Naive thymus-derived CD4-positive, alpha-beta T cell (primary cell): ENCODE measurements at regions not wholly inside any gene's neighbourhood (a gene's known extent, or its start where the extent isn't known, plus 50 kb on each side); places are given as distances from the start of the nearest gene placed in this dataset.

Source experiments
- ATAC-seq: fragments of 150-1000 bp; cut with Tn5 transposase; 2 replicates; pipeline ENCODE4 v1.10.0; 2021; ENCODE audit warnings: mild to moderate bottlenecking, moderate library complexity
- CTCF ChIA-PET: fragments of 350-600 bp; sonication (Branson Sonifier 250); formaldehyde crosslinking; loops from one replicate; lab custom pipeline; 2021; ENCODE audit warnings: antibody characterized with exemption; lab: Charles Lee
- POLR2A ChIA-PET: fragments of 350-600 bp; sonication (Branson Sonifier 250); formaldehyde crosslinking; loops from one replicate; lab custom pipeline; 2021; ENCODE audit warnings: antibody characterized with exemption, inconsistent platforms; lab: Charles Lee
- DNase-seq, 9 donors: peaks; one replicate each; pipeline versions ENCODE4 v3.0.0 to v3.0.0-alpha.2; 2020 to 2022; ENCODE audit warnings: mixed read lengths in 1 of 9
- H3K27ac ChIP-seq: one replicate; pipeline ENCODE4 v1.7.0; 2013; ENCODE audit warnings: mild to moderate bottlenecking, low read depth, low read length, moderate library complexity
- H3K27me3 ChIP-seq, 2 donors: one replicate each; pipeline ENCODE4 v1.7.0; 2013; ENCODE audit warnings: low read length in 2 of 2, mild to moderate bottlenecking in 2 of 2, moderate library complexity in 2 of 2; ENCODE audit not compliant: control insufficient read depth in 2 of 2, insufficient read depth in 2 of 2
- H3K36me3 ChIP-seq, 3 experiments: 1 replicate in 2 of 3; 2 replicates in 1 of 3; pipeline ENCODE4 v1.7.0; 2013; ENCODE audit warnings: low read length in 3 of 3, mild to moderate bottlenecking in 3 of 3, moderate library complexity in 1 of 3; ENCODE audit not compliant: insufficient read depth in 3 of 3, control insufficient read depth in 2 of 3
- H3K4me1 ChIP-seq, 2 donors: one replicate each; pipeline ENCODE4 v1.7.0; 2013; ENCODE audit warnings: low read length in 2 of 2, mild to moderate bottlenecking in 2 of 2, moderate library complexity in 1 of 2; ENCODE audit not compliant: control insufficient read depth in 2 of 2, insufficient read depth in 2 of 2
- H3K4me3 ChIP-seq: 2 replicates; pipeline ENCODE4 v1.7.0; 2013; ENCODE audit warnings: mild to moderate bottlenecking, low read length
- H3K9me3 ChIP-seq, 3 experiments: 1 replicate in 2 of 3; 2 replicates in 1 of 3; pipeline ENCODE4 v1.7.0; 2013; ENCODE audit warnings: low read length in 3 of 3; ENCODE audit not compliant: control insufficient read depth in 2 of 3
- H3K27ac Mint-ChIP-seq, 9 donors: one replicate each; pipeline ENCODE4 v1.8.0; 2020 to 2022; ENCODE audit warnings: mixed read lengths in 9 of 9, mild to moderate bottlenecking in 8 of 9, moderate library complexity in 5 of 9, inconsistent platforms in 2 of 9
- H3K27me3 Mint-ChIP-seq, 5 donors: one replicate each; pipeline ENCODE4 v1.8.0; 2021 to 2022; ENCODE audit warnings: mixed read lengths in 5 of 5, mild to moderate bottlenecking in 1 of 5
- H3K36me3 Mint-ChIP-seq, 5 donors: one replicate each; pipeline ENCODE4 v1.8.0; 2020 to 2022; ENCODE audit warnings: mixed read lengths in 5 of 5, mild to moderate bottlenecking in 3 of 5, inconsistent platforms in 1 of 5
- H3K4me1 Mint-ChIP-seq, 7 donors: one replicate each; pipeline ENCODE4 v1.8.0; 2020 to 2022; ENCODE audit warnings: mixed read lengths in 7 of 7, mild to moderate bottlenecking in 3 of 7, inconsistent platforms in 1 of 7
- H3K4me3 Mint-ChIP-seq, 10 donors: one replicate each; pipeline ENCODE4 v1.8.0; 2020 to 2022; ENCODE audit warnings: mild to moderate bottlenecking in 10 of 10, mixed read lengths in 10 of 10, moderate library complexity in 6 of 10, inconsistent platforms in 2 of 10
- H3K9me3 Mint-ChIP-seq, 11 donors: one replicate each; pipeline ENCODE4 v1.8.0; 2020 to 2022; ENCODE audit warnings: mixed read lengths in 11 of 11, mild to moderate bottlenecking in 4 of 11, inconsistent platforms in 1 of 11, moderate library complexity in 1 of 11
- intact Hi-C, 2 donors: fragments of 100-400 bp; cut with micrococcal nuclease; formaldehyde crosslinking; loops; one replicate each; pipeline ENCODE4 v1.15.1; 2023

DNA sequence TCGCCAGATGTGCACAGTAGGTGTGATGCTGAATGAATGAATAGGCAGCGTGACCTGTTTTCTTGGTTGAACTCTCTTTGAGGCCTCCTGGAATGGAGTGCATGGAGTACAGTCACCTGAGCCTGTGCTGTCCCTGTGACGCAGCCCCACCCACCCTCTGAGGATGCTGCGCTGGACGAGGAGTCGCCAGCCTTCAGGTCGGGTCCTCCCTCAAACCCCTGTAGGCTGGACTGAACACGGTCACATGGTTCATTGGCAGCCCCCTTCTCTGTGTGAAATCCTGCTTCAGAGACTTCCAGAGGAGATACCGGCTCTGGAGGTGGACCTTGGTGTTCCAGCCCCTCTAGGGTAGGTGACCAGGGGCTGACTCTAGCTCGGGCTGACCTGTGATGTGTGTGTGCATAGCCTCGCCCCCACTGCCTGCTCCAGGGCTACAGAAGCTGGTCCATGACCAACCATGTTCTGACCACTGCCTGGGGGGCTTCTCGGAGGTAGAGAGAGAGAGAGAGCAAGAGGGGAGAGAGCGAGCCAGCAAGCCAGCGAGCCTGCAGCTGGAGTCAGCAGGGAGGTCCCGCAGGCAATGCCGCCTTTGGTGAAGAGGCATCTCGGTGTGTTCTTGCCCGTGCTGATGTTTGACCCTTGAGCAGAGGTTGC, 158.0 kb upstream of the RTL1 start:
- Histone ChIP-seq H3K27ac (no peak overlapping the region), H3K4me3 (no peak overlapping the region), H3K4me1 (no peaks in the 10 kb centered on the region), H3K27me3 (no peaks in the 10 kb centered on the region), H3K36me3 (no peaks in the 10 kb centered on the region), H3K9me3 (no peaks in the 10 kb centered on the region)
- intact Hi-C loops, result no loop called here
- ATAC-seq, result no peak
- Mint-ChIP-seq H3K9me3 (peaks cover 0 to 15% (median 5%) of the 10 kb centered on the region in 11 donors), H3K4me3 (no peak overlapping the region), H3K36me3 (no peaks in the 10 kb centered on the region), H3K4me1 (no peaks in the 10 kb centered on the region), H3K27ac (no peak overlapping the region), H3K27me3 (peaks cover 0 to 13% (median 10%) of the 10 kb centered on the region in 5 donors)
- ChIA-PET POLR2A (no interaction called here), CTCF (no interaction called here)
- DNase-seq, result no peak

DNA sequence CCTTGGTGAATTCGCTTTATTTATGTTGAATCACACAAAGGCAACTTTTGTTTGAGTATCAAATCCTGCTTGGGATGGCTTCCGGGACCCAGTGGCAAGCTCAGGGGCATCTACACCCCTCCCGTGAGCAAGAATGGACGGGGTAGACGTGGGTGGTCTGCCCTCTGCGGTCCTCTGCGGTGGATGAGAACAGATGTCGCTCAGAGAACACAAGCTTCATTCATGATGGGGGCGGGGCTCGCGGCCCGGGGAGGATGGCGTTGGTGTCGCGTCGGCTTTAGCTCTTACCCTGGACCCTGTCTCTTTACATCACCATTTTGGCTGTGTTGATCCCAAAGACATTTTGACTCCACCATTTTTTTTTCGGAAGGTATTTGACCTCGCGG, 158.5 kb upstream of the RTL1 start:
- Histone ChIP-seq H3K27ac (no peak overlapping the region), H3K4me1 (no peaks in the 10 kb centered on the region), H3K9me3 (no peaks in the 10 kb centered on the region), H3K4me3 (no peak overlapping the region), H3K36me3 (no peaks in the 10 kb centered on the region), H3K27me3 (no peaks in the 10 kb centered on the region)
- H3K27me3 Mint-ChIP-seq, result peaks cover 0 to 13% (median 10%) of the 10 kb centered on the region in 5 donors
- H3K4me3 Mint-ChIP-seq, result no peak overlapping the region
- H3K36me3 Mint-ChIP-seq, result no peaks in the 10 kb centered on the region
- DNase-seq (no peak), ATAC-seq (no peak)
- intact Hi-C loops, result no loop called here
- peaks cover 0 to 13% (median 5%) of the 10 kb centered on the region in 11 donors for H3K9me3 Mint-ChIP-seq
- ChIA-PET POLR2A (no interaction called here), CTCF (no interaction called here)
- H3K27ac Mint-ChIP-seq, result no peak overlapping the region
- no peaks in the 10 kb centered on the region for H3K4me1 Mint-ChIP-seq

DNA sequence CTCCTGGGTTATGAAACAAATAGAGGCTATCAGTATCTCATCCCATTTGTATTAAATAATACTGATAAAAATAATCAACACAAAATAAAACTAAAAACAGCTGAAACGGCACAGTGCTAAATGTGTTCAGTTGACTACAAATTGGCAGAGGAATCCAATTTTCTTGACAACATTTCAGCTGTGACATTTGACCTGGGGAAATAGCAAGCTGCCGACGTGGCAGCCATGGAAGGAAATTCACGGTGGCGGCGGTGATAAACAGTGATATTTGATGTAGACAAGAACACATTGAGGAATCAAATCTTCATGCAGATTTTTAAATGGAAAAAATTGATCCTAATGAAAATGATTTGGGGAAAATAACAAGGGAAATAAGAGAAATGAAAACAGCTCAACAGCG, 159.1 kb upstream of the RTL1 start:
- no peak overlapping the region for H3K27ac Mint-ChIP-seq
- H3K4me1 ChIP-seq, result no peaks in the 10 kb centered on the region
- no peaks in the 10 kb centered on the region for H3K9me3 ChIP-seq
- no peaks in the 10 kb centered on the region for H3K36me3 Mint-ChIP-seq
- H3K27me3 Mint-ChIP-seq, result peaks cover 0 to 13% (median 7%) of the 10 kb centered on the region in 5 donors
- intact Hi-C loops, result no loop called here
- H3K36me3 ChIP-seq, result no peaks in the 10 kb centered on the region
- H3K27me3 ChIP-seq, result no peaks in the 10 kb centered on the region
- no peak overlapping the region for H3K4me3 Mint-ChIP-seq
- H3K9me3 Mint-ChIP-seq, result peaks cover 0 to 9% (median 5%) of the 10 kb centered on the region in 11 donors
- ATAC-seq (no peak), DNase-seq (no peak)
- ChIA-PET CTCF (no interaction called here), POLR2A (no interaction called here)
- no peak overlapping the region for H3K27ac ChIP-seq
- no peak overlapping the region for H3K4me3 ChIP-seq
- no peaks in the 10 kb centered on the region for H3K4me1 Mint-ChIP-seq

DNA sequence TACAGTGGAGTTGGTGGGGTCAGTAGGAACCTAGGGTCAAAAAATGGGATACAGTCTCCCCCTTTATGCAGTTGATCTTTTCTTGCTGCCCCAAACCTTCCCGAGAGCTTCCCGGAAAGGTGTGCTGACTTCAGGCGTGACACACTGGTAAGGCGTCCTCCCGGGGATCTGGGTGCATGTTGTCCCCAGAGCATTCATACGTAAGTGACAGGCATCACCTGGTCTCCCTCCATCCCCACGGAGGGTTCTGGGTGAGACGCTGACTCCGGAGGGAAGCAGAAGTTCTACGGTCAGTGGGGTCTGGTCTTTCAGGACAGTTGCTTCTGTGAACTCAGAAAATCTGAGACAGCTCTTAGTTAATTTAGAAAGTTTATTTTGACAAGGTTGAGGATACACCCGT, 159.6 kb upstream of the RTL1 start:
- Histone ChIP-seq H3K9me3 (no peaks in the 10 kb centered on the region), H3K27me3 (no peaks in the 10 kb centered on the region), H3K27ac (no peak overlapping the region), H3K4me1 (no peaks in the 10 kb centered on the region), H3K4me3 (no peak overlapping the region), H3K36me3 (no peaks in the 10 kb centered on the region)
- intact Hi-C loops, result no loop called here
- ATAC-seq (no peak), DNase-seq (no peak)
- peaks cover 0 to 18% (median 11%) of the 10 kb centered on the region in 5 donors for H3K27me3 Mint-ChIP-seq
- no peak overlapping the region for H3K4me3 Mint-ChIP-seq
- ChIA-PET CTCF (no interaction called here), POLR2A (no interaction called here)
- H3K36me3 Mint-ChIP-seq, result no peaks in the 10 kb centered on the region
- peaks cover 0 to 9% (median 2%) of the 10 kb centered on the region in 11 donors for H3K9me3 Mint-ChIP-seq
- no peak overlapping the region for H3K27ac Mint-ChIP-seq
- H3K4me1 Mint-ChIP-seq, result no peaks in the 10 kb centered on the region

DNA sequence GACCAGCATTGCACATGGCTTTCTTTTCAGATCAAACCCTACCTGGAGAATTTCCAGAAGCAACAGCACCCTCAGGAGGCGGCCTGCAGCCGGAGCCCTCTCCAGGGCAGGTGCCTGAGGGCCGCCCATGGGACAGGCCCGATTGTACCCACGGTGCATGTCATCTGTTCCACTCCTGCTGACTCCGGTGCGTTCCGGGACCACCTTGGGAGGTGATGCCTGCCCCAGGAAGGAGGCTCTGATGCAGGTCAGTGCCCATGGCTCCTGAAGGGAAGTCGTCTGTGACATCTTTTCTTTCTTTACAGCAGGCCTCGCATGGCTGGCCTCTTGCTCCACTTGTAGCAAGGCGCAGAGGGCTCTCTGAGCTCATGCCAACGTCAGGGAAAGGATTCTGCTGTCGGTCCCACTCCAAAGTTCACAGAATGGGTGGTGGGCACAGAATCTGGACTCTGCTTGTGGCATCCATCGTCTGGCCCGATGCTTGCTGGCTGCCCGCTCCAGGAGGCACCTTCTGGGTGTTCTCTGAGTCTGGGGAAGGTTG, 160.7 kb upstream of the RTL1 start:
- Mint-ChIP-seq H3K4me1 (peaks cover 0 to 4% (median 0%) of the 10 kb centered on the region in 7 donors), H3K9me3 (peaks cover 0 to 7% (median 0%) of the 10 kb centered on the region in 11 donors), H3K4me3 (no peak overlapping the region), H3K36me3 (no peaks in the 10 kb centered on the region), H3K27ac (no peak overlapping the region), H3K27me3 (peaks cover 0 to 27% (median 12%) of the 10 kb centered on the region in 5 donors)
- H3K4me3 ChIP-seq, result no peak overlapping the region
- H3K4me1 ChIP-seq, result no peaks in the 10 kb centered on the region
- H3K27ac ChIP-seq, result no peak overlapping the region
- ChIA-PET CTCF (no interaction called here), POLR2A (no interaction called here)
- no peak for DNase-seq
- intact Hi-C loops, result no loop called here
- H3K27me3 ChIP-seq, result no peaks in the 10 kb centered on the region
- H3K36me3 ChIP-seq, result no peaks in the 10 kb centered on the region
- ATAC-seq, result no peak
- no peaks in the 10 kb centered on the region for H3K9me3 ChIP-seq

DNA sequence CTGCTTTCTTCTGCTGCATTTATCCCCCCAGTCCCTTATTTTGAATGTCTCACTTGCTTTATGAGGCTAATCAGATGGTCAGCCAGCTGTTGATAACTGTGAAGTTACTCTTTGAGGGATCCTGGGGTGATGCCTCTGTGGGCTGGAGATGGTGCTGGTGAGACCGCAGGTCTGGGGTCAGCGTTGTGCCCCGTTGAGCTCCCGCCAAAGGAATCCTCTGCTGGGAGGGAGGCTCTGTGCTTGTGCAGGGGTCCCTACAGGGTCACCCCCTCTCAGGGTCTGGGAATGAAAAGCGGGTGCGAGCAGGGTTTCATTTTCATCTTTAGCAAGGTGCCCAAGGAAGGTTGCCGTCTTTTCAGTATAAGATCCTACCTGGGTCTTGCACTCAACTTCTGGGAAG, 161.2 kb upstream of the RTL1 start:
- intact Hi-C loops, result no loop called here
- Mint-ChIP-seq H3K4me3 (no peak overlapping the region), H3K36me3 (no peaks in the 10 kb centered on the region), H3K27ac (no peak overlapping the region), H3K4me1 (peaks cover 0 to 4% (median 0%) of the 10 kb centered on the region in 7 donors), H3K27me3 (peaks cover 0 to 28% (median 12%) of the 10 kb centered on the region in 5 donors), H3K9me3 (peaks cover 0 to 7% (median 0%) of the 10 kb centered on the region in 11 donors)
- no peak for DNase-seq
- no peaks in the 10 kb centered on the region for H3K27me3 ChIP-seq
- ChIA-PET CTCF (no interaction called here), POLR2A (no interaction called here)
- no peak overlapping the region for H3K27ac ChIP-seq
- H3K36me3 ChIP-seq, result no peaks in the 10 kb centered on the region
- H3K4me3 ChIP-seq, result no peak overlapping the region
- no peaks in the 10 kb centered on the region for H3K4me1 ChIP-seq
- ATAC-seq, result no peak
- H3K9me3 ChIP-seq, result no peaks in the 10 kb centered on the region

DNA sequence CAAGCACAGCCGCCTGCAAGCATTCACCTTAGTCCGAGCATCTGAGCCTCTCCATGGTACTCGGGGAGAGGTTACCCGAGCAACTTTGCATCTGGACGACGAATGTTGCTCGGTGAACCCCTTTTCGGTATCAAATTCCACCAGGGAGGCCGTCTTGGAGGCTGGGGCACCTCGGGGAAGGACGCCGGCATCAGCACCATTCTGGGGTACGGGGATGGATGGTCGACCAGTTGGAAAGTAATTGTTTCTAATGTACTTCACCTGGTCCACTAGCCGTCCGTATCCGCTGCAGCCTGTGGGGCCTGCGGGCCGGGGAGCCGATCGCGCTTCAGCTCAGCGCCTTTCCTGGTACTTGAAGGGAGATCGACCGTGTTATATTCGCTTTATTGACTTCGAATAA, 161.7 kb upstream of the RTL1 start:
- Histone ChIP-seq H3K27me3 (no peaks in the 10 kb centered on the region), H3K27ac (no peak overlapping the region), H3K4me1 (no peaks in the 10 kb centered on the region), H3K9me3 (no peaks in the 10 kb centered on the region), H3K36me3 (no peaks in the 10 kb centered on the region), H3K4me3 (no peak overlapping the region)
- POLR2A ChIA-PET, result no interaction called here
- intact Hi-C loops, result no loop called here
- Mint-ChIP-seq H3K27me3 (peaks cover 0 to 28% (median 14%) of the 10 kb centered on the region in 5 donors), H3K27ac (no peak overlapping the region), H3K36me3 (no peaks in the 10 kb centered on the region), H3K4me3 (no peak overlapping the region), H3K9me3 (peaks cover 0 to 6% (median 0%) of the 10 kb centered on the region in 11 donors), H3K4me1 (peaks cover 0 to 4% (median 0%) of the 10 kb centered on the region in 7 donors)
- ATAC-seq (no peak), DNase-seq (no peak)
- CTCF ChIA-PET, result no interaction called here
